ENCODE measurements at regions not wholly inside any gene's neighbourhood (a gene's known extent, or its start where the extent isn't known, plus 50 kb on each side); places are given as distances from the start of the nearest gene placed in this dataset.

- TF ChIP-seq EZH2phosphoT487 (IDR thresholded peaks at IDR 0.05; ENCODE audit: borderline replicate concordance, low read depth, low read length) (no peak), CTCF (conservative IDR thresholded peaks at IDR 0.05; ENCODE audit: low read length) (no peak)
These were observed 98.7 kb upstream of the ZPLD1 start for GRCh38 chr3:102336130-102336529.
